ENCODE measurements at regions not wholly inside any gene's neighbourhood (a gene's known extent, or its start where the extent isn't known, plus 50 kb on each side); places are given as distances from the start of the nearest gene placed in this dataset.

DNA sequence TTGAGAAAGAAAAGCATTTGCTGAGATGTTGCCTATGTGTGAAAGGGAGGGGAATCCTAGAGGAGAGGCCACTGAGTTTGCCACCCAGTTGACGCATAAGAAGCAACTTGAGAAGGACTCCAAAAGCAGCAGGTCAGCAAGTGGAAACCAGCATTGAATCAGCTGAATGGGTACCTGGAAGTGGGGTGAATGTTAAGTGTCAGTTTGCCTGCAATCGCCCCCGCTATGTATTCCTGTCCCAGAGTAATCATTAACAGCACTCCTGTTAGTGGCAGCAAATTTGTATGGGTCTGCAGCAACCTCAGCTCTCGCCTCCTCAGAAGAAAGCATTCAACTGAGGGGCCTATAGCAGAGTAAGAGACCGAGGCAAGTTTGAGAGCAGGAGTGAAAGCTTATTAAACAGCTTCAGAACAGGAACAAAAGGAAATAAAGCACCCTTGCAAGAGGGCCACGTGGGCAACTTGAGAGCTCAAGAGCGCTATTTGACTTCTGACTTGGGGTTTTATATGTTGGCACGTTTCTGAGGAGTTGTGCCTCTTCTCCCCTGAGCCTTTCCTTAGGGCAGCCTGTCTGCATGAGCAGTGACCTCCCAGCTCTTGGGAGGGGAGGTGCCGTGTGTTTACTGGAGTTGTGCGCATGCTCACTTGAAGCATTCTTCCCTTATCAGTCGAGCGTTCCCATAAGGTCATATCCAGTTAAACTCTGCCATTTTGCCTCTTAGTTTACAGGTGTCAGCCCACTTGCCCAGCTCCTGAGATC, 122.6 kb upstream of the PHACTR1 start:
- no peak for DNase-seq

DNA sequence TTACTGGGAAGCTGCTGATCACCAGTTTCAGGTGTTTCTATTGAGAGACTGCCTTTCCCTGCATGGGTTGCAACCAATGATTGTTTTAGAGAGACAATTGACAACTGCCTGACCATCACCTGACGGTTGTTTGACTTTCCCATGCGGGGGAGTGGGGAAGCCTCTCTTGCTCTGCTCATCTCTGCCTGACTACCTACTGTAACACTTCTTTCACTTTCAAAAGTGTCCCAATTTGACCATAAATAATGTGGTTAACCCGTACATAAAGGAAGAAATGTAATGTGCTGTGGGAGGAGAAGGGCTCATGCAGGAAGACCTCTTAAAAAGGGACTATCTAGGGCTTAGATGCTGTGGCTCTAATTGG, 122.1 kb upstream of the PHACTR1 start:
- no peak for DNase-seq

DNA sequence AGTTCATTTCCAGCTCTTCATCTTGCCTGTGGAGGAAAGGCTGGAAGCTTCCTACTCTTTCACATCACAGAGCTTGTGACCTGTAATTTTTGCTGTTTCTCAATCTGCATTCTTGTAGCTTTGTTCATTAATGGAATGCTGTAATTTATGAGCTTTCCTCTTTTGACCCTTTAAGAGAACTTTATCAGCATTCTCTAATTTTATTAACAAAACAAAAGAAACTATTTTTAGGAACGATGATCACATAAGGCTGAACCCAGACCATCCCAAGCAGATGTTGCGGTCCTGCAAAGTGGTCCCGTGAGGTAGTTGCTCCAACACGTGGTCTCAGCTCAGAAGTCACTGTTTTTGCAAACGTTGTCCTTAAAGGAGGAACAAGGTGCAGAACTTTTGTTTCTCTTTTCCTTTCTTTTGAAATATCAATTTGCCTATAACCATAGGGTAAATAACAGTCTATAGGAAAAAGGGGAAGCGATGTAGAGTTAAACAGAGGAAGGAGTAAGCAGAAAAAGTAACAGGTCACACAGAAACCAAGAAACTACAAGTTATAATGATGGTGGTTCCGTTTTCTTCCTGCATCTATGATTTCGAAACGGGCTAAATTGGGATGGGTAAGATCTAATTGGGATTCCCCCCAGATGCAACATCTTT, 121.3 kb upstream of the PHACTR1 start:
- no peak for DNase-seq

DNA sequence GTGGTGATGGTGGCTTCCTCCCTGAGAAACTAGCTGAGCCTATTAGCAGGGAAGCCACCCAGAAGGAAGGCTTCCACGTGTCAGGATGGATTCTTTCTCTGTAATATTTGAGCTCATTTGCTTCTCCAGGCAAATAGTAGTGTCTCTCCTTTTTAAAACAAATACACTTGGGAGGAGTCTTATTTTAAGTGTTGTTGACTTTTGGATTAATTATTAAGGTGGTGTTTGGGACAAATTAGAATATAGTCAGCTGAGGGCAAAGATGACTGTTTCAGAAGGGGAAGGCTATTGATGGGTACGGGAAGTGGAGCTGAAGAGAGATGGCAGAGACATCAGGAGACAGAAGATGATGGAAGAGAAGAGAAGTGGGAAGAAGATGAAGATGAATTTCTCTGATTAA, 119.8 kb upstream of the PHACTR1 start:
- no peak for DNase-seq

DNA sequence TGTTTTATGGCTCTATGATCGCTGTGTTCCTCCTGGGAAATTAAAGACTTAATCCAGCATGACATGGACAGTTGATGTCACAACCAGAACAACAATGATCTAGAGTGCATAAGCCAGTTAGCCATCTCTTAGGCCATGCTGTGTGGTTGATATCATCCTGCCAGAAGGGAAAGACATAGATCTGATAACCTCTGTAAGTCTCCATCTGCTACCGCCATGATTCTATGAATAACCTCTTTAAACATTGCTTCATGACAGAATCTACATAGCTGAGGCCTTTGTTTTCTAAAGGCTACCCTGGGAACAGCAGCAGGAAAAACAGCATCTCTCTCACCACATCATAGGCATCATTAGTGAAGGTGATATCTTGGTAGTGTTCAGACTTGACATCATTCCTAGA, 117.6 kb upstream of the PHACTR1 start:
- DNase-seq: no peak

DNA sequence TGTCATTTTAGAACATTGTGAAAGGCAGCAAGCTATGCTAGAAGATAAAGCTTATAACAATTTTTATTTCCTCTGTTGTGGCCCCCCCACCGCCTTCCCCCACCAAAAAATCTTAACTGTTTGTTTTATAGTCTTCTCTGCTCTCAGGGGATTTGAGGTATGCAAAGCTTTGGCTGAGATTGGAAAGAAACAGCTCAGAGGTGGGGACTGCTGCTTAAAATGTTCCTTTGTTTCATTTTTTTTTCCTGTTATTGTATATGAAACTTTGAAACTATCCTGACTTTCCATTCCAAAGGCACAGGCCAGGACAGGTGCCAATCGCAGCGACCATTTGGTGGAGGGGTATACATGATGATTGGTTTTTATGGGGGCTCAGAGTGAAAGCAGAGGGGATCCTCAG, 114.7 kb upstream of the PHACTR1 start:
- no peak for DNase-seq

DNA sequence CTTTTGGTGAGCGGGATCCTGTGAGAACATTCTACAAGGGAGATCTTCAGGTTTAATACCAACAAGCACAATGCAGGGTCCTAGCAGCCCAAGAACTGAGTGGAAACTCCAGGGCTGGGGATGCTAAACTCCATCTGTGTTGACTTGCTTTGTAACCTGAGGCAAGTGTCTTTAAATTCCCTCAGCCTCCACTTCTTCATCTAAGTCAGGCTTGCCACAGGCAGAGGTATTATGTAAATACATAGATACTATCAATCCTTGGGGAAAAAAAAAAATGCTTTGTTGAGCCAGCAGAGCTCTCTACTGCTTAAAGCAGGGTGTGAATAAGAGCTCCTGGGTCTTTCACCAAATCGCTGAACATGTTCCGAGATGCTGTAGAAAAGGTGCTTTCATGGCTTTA, 114.2 kb upstream of the PHACTR1 start:
- DNase-seq: no peak

DNA sequence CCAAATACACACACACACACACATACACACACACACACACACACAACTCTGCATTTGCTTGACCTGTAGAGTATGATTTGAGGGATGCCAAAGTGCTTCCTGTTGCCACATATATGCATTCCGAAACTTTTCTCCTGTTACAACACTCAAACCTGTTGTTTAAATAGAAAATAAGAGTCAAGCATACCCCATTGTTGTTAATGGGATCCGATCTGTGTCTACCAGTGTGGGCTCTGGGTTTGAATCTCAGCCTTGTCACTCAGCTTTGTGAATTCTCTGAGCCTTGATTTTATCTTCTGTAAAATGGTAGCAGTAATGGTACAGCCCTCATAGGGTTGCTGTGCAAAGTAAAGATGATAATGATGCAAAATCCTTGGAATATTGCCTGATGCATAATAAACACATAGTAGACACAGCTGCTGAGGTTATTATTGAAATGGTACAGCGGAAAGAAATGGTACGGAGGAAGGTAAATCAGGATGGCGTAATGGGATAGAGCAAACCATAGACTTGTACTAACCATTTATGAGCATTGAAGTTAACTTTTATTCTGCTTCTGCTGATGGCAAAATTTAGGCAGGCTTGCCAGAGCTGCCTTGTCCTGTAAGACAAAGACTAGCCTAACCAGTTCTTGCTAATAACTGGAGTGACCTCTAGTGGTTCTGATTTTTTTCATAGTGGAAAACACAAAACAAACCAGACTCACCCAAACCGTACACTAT, 113.5 kb upstream of the PHACTR1 start:
- no peak for DNase-seq

DNA sequence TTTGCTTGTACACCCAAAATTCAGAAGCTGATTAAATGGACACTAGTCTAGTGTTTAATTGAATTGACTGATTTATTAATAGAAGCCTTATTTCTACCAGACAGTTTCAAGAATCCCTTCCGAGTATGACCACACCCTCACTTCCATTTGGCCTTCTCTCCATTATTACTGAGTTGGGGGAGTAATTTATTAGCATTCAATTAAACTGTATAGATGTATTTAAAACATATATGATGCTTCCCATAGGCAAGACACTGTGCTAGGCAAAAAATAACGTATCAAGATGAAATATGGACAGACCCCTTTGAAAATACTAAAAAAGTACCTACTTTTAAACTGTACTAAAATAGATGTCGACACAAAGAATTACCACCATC, 112.9 kb upstream of the PHACTR1 start:
- no peak for DNase-seq

DNA sequence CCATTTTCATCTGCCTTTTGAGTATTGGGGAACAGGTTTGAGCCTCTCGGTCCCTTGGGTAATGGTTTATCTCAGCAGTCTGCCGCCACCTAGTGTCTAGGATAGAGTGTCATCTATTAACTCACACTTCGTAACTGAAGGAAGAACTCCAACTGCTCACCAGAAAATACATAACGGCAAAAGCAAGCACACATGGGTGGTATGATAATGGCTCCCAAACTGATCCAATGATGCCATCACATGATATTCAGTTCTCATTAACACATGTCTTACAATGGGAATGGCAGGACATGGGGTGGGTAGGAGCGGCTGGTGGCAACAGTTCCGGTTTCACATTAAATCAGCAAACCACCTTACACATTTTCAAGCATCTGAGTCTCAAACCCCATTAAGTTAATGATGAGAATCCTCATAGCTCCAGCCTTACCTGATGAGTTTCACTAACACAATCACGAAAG, 110.7 kb upstream of the PHACTR1 start:
- no peak for DNase-seq

DNA sequence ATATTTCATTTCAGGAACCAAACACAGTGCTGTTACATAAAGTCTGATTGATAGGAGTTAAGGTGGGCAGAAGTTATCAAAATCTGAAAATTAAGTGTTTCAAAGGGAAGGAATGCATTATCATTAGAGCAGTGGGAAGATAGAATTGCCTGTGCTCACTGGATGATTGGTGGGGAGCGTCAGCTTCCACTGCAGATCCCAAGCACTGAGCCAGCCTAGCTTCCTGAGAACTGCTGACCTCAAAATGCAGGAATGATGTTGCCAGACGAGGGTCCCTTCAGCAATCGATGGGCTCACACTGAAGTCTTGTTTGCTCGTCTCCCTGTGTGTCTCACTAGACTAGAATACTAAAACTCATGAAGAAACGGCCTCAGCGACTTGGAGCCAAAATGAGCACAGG, 110.0 kb upstream of the PHACTR1 start:
- DNase-seq: no peak

DNA sequence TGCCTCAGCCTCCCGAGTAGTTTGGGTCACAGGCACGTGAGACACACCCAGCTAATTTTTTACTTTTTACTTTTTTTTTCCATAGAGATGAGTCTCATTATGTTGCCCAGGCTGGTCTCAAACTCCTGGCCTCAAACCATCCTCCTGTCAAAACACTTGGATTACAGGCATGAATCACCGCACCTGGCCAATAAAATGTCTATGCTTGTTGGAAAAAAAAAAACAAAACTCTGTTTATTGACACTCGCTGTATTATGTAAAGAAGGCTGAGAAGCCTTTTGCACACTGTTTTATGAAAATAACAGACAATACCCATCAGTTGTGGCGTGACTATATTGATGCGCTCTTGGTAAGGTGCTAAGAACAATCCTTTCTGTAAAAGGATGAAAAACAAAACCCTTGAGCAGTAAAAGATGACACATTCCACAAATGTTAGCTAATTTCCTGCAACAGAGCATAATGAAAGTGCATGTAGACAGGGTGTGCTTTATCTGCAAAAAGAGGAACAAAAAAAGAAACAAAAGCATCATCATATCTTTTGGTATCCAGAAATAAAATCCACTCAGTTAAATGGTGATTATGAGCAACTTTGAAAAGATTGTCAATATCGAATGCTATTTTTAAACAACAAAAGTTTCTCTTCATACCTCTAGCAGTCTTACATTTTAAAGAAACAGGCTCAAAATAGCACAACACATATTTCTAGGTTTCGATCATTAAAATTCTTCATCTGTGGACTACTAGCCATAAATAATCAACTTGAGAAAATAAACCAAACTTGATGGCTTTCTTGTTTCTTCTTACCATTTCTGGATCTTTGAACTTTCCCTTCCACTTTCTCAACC, 108.3 kb upstream of the PHACTR1 start:
- DNase-seq: no peak

DNA sequence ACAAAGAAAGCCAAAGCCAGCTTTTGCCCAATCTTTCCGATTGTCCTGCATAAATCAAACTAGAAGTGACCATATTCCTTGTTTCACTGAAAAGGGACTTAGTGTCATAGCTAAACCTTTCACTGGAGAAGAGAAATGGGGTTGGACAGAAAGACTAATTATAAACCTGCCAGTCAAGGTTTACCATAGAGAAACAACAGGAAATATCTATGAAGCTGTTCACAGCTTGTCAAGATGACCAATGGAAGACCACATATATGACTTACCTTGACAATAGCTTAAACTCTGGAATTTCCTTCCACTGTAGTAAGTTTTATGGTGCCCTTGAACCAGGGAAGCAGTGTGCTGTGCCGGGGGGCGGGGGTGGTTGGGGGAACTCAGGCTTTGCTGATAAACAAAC, 107.7 kb upstream of the PHACTR1 start:
- no peak for DNase-seq

DNA sequence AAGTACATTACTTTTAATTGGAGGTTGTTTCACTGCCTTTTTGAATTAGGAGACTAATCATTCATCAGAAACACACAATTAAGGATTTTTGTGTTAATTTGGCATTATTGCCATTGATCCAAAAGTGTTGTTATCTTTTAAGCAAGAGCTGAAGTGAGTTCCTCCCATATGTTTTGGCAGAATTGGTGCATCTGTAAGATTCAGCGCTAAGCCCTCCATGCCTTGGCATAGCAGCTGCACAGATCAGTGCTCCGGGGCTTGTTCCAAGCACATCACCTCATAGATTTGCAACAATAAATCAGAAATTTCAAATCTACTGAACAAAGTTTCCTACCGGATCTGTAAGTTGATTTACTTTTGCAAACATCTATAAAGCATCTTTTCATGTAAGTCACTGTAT, 106.8 kb upstream of the PHACTR1 start:
- no peak for DNase-seq

DNA sequence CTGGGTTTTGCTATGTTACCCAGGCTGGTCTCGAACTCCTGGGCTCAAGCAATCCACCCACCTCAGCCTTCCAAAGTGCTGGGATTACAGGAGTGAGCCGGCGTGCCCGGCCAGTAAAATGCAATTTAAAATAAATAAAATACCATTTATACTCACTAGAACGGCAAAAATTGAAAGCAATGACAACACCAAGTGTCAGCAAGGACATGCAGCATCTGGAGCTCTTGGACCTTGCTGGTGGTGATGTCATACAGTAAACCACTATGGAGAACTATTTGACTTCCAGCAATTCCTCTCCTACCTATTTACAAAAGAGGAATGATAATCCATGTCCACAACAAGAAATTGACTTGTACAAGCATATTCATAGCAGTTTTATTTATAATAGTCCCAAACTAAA, 105.7 kb upstream of the PHACTR1 start:
- no peak for DNase-seq

DNA sequence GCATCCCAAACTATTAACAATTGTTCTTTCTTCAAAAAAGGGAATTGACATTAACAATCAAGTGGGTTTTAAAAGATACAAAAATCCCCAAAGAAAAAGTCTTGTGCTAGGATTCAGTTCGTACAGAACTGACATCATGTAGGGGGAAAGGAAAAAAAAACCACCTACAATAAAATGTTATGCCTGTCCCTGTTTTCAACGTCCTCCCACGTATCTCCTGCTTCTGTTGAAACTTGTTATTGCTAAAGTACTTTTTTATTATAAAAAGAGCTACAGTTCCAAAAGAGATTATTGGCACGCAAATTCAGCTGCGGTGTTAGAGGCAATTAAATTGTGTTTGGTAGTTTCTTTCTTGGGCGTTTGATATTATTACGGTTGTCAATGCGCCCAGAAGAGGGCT, 102.8 kb upstream of the PHACTR1 start:
- DNase-seq: no peak

DNA sequence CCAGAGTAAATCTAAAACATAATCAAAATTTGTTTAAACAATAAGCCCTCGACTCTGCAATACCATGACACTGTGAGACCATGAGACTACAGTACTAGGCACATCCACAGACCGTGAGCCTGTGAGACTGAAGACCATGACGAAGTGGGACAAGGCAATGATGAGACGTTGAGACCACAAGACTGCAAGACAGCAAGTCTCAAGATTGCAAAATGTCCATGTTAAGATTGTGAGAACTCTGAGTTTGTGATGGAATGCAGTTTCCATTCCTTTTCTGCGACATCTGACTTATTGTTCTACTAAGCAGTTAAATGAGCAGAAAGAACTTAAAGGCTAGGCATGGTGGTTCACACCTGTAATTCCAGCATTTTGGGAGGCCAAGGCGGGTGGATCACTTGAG, 102.1 kb upstream of the PHACTR1 start:
- no peak for DNase-seq

DNA sequence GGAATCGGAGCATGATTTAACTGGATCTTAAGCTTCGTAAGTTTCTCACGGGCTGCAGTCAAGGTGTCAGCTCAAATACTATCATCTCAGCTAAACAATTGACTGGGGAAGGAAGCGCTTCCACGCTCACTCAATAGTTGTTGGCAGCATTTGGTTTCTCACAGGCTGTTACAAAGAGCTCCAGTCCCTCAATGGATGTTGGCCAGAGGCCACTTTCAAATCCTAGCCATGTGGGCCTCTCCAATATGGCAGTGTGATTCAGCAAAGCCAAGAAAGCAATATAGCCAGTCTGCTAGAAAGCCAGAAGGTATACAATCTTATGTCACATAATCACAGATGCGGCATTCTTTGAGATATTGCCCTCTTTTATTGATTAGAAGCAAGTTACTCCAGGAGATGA, 98.3 kb upstream of the PHACTR1 start:
- no peak for DNase-seq

DNA sequence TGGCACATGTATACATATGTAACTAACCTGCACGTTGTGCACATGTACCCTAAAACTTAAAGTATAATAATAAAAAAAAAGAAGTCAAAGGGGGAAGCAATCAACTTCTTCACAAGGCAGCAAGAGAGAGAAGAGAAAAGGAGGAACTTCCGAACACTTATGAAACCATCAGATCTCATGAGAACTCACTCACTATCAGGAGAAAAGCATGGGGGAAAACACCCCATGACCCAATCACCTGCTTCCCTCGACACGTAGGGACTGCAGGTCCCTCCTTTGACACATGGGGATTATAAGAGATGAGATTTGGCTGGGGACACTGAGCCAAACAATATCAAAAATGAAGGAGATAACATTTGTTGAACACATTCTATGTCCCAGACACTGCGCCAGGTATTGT, 94.8 kb upstream of the PHACTR1 start:
- DNase-seq: no peak

DNA sequence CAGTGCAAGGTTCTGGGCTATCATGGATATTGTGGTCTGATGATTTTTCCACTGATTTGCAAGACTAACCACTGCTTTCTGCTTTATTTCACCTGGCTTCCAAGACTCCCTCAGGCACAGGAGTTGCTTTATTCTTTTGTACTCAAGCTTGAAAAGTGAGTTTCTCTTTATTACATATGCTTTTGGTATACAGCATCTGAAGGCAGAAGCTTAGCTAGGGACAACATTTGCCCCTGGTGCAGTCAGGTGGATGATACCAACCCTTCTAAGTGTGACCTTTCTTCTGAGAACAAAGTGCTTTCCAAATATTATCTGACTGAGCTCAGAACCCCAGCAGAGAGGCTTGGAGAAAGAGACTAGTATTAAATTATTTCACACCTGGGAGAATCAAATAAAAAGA, 94.0 kb upstream of the PHACTR1 start:
- DNase-seq: no peak

DNA sequence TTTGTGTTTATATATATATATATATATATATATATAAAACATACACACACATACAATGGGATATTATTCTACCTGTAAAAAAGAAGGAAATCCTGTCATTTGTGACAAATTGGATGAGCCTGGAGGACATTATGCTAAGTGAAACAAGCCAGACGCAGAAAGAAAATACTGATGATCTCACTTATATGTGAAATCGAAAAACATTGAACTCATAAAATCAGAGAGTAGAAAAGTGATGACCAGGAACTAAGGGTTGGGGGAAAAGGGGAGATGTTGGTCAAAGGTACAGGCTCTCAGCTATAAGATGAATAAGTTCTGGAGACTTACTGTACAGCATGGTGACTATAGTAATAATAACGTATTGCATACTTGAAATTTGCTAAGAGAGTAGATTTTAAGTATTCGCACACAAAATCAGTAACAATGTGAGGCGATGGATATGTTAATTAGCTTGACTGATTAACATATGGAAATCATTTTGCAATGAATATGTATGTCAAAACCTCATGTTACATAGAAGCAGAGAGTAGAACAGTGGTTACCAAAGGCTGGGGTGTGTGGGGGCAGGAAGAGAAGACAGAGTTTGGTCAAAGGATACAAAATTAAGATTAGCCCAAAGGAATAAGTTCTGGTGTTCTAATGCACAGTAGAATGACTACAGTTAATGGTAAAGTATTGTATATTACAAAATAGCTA, 92.3 kb upstream of the PHACTR1 start:
- no peak for DNase-seq

DNA sequence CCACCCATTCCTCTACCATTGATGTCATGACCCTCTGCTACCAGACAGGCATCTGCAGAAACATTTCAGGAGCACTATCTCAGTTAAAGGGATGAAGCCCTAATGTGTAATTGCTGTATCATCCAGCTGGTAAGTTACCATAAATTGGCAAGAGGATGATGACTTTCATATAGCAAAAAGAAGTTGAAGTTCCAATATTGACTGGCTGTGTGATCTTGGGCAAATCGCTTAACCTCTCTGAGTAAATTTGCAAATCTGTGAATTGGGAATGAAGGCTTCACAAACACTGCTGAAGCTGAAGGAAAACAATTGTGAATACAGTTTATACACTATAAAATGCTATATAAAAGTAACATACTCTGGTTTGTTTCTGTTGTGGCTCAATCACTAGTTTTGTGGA, 89.5 kb upstream of the PHACTR1 start:
- no peak for DNase-seq

DNA sequence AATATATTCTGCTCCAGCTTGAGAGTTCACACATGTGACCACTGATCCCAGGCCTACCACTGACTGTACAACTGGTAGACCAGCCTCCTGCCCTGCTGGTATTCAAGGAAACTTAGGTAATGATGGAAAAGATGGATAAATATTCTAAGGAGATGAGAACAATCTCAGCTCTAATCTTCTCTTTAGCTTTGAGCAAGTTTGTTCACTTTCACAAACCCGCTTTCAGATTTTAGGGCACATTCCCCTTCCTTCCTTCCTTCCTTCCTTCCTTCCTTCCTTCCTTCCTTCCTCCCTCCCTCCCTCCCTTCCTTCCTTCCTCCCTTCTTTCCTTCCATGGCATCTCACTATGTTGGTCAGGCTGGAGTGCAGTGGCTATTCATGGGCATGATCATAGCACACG, 88.2 kb upstream of the PHACTR1 start:
- no peak for DNase-seq

All from activated CD8-positive, alpha-beta memory T cell treated with anti-CD3 and anti-CD28 coated beads, Interleukin-2, amount 50 U/mL, for 48 hours (primary cell).